HFFc6 (cell line): ENCODE measurements at regions not wholly inside any gene's neighbourhood (a gene's known extent, or its start where the extent isn't known, plus 50 kb on each side); places are given as distances from the start of the nearest gene placed in this dataset.

ENCODE experiments used
- DNase-seq: peaks from one replicate; pipeline ENCODE4 v3.0.0-alpha.2; 2018
- H3K27ac Mint-ChIP-seq: 2 replicates; pipeline ENCODE4 v1.8.0; 2020; ENCODE audit warnings: mild to moderate bottlenecking, mixed read lengths
- H3K27me3 Mint-ChIP-seq: 2 replicates; pipeline ENCODE4 v1.8.0; 2021; ENCODE audit warnings: mild to moderate bottlenecking, moderate library complexity, mixed read lengths; ENCODE audit not compliant: insufficient read depth
- H3K36me3 Mint-ChIP-seq: 2 replicates; pipeline ENCODE4 v1.8.0; 2021; ENCODE audit warnings: low read depth, mixed read lengths
- H3K4me1 Mint-ChIP-seq: 2 replicates; pipeline ENCODE4 v1.8.0; 2020; ENCODE audit warnings: low read depth, mixed read lengths
- H3K4me3 Mint-ChIP-seq: 2 replicates; pipeline ENCODE4 v1.8.0; 2020; ENCODE audit warnings: mild to moderate bottlenecking, moderate library complexity, mixed read lengths
- H3K9me3 Mint-ChIP-seq: 2 replicates; pipeline ENCODE4 v1.8.0; 2020; ENCODE audit warnings: mild to moderate bottlenecking, mixed read lengths
- CTCF ChIP-seq: fragments of 200-600 bp; sonication (generic); IDR thresholded peaks from 2 replicates; pipeline ENCODE4 v1.5.0; 2021; ENCODE audit warnings: antibody characterized with exemption, mild to moderate bottlenecking

GRCh38 chr11:122517403-122518379, 137.8 kb upstream of the UBASH3B start:
- Mint-ChIP-seq H3K4me3 (no peak overlapping the region), H3K27me3 (peaks cover 15% of the 10 kb centered on the region), H3K36me3 (no peaks in the 10 kb centered on the region), H3K4me1 (no peaks in the 10 kb centered on the region), H3K9me3 (no peaks in the 10 kb centered on the region), H3K27ac (no peak overlapping the region)
- no peak for TF ChIP-seq CTCF
- DNase-seq, result no peak

- H3K4me3 Mint-ChIP-seq, result no peak overlapping the region
- no peak for TF ChIP-seq CTCF
- H3K9me3 Mint-ChIP-seq, result no peaks in the 10 kb centered on the region
- no peaks in the 10 kb centered on the region for H3K4me1 Mint-ChIP-seq
- peaks cover 11% of the 10 kb centered on the region for H3K27me3 Mint-ChIP-seq
- no peak overlapping the region for H3K27ac Mint-ChIP-seq
- H3K36me3 Mint-ChIP-seq, result no peaks in the 10 kb centered on the region
- no peak for DNase-seq
These were observed 138.8 kb upstream of the UBASH3B start for GRCh38 chr11:122516686-122517085.

- Mint-ChIP-seq H3K27ac (no peak overlapping the region), H3K9me3 (no peaks in the 10 kb centered on the region), H3K4me1 (no peaks in the 10 kb centered on the region), H3K4me3 (no peak overlapping the region), H3K36me3 (no peaks in the 10 kb centered on the region), H3K27me3 (peaks cover 4% of the 10 kb centered on the region)
- no peak for DNase-seq
- TF ChIP-seq CTCF, result no peak
These were observed 141.5 kb upstream of the UBASH3B start for GRCh38 chr11:122513997-122514396.

- Mint-ChIP-seq H3K27me3 (no peaks in the 10 kb centered on the region; the same call in none of the 2 replicates), H3K4me3 (no peak overlapping the region), H3K27ac (no peak overlapping the region), H3K9me3 (no peaks in the 10 kb centered on the region), H3K4me1 (no peaks in the 10 kb centered on the region), H3K36me3 (no peaks in the 10 kb centered on the region)
- no peak for DNase-seq
- TF ChIP-seq CTCF, result no peak
These were observed 142.2 kb upstream of the UBASH3B start for GRCh38 chr11:122513328-122513727.

- Mint-ChIP-seq H3K9me3 (no peaks in the 10 kb centered on the region), H3K4me1 (no peaks in the 10 kb centered on the region), H3K36me3 (no peaks in the 10 kb centered on the region), H3K4me3 (no peak overlapping the region), H3K27ac (no peak overlapping the region), H3K27me3 (no peaks in the 10 kb centered on the region; the same call in none of the 2 replicates)
- no peak for DNase-seq
- no peak for TF ChIP-seq CTCF
These were observed 142.8 kb upstream of the UBASH3B start for GRCh38 chr11:122512688-122513087.
